ENCODE measurements at regions not wholly inside any gene's neighbourhood (a gene's known extent, or its start where the extent isn't known, plus 50 kb on each side); places are given as distances from the start of the nearest gene placed in this dataset.

DNA sequence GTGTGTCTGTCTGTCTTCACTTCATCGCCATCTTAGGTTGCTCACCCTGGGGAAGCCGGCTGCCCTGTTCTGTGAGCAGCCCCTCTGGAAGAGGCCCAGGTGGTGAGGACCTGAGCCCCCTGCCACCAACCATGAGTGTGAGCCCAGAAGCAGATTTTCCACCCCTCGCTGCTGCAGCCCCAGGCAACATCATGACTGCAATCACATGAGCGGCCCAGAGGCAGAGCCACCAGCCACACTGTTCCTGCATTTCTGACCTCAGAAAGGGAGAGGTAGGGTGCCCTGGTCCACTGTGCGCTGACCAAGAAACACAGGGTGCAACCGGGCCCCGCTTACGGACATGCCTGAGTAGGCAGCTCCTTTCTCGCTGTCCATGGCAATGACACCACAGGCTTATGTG, 92.3 kb upstream of the IQSEC1 start:
- TF ChIP-seq, protein P1, sequence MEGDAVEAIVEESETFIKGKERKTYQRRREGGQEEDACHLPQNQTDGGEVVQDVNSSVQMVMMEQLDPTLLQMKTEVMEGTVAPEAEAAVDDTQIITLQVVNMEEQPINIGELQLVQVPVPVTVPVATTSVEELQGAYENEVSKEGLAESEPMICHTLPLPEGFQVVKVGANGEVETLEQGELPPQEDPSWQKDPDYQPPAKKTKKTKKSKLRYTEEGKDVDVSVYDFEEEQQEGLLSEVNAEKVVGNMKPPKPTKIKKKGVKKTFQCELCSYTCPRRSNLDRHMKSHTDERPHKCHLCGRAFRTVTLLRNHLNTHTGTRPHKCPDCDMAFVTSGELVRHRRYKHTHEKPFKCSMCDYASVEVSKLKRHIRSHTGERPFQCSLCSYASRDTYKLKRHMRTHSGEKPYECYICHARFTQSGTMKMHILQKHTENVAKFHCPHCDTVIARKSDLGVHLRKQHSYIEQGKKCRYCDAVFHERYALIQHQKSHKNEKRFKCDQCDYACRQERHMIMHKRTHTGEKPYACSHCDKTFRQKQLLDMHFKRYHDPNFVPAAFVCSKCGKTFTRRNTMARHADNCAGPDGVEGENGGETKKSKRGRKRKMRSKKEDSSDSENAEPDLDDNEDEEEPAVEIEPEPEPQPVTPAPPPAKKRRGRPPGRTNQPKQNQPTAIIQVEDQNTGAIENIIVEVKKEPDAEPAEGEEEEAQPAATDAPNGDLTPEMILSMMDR (IDR thresholded peaks at IDR 0.05), result no peak
- TF ChIP-seq POLR2A (IDR thresholded peaks at IDR 0.05), result no peak

Measured in uterus (tissue), 2 donors.